Stimulated activated CD8-positive, alpha-beta memory T cell treated with anti-CD3 and anti-CD28 coated beads, Interleukin-12 subunit alpha, Interleukin-12 subunit beta, amount 100 ng/mL, for 24 hours (primary cell): ENCODE measurements at regions not wholly inside any gene's neighbourhood (a gene's known extent, or its start where the extent isn't known, plus 50 kb on each side); places are given as distances from the start of the nearest gene placed in this dataset.

ENCODE experiments used
- DNase-seq: peaks from one replicate; pipeline ENCODE4 v3.0.0-alpha.2; 2020; ENCODE audit errors: extremely low read depth

DNA sequence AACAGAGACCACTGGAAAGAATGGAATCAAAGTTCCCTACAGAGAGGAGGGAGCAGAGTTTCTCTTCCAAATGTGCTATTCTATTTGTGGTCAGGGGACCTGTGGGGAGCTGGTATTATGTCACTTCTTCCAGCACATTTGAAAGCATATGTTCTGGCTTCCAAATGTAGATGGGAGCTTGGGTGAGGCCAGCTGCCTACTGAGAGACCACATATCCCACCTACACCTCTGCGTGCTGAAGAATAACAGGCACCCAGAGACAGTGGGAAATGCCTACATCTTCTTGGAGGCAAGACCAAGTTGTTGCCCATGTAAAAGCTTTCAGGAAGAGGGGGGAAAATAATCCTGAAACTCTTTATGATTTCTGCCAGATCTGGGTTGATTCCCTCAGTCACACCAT, 286.8 kb upstream of the UMPS start:
- no peak for DNase-seq

- no peak for DNase-seq
These were observed 286.2 kb upstream of the UMPS start for GRCh38 chr3:124444075-124444474.

GRCh38 chr3:124444896-124445295, 285.4 kb upstream of the UMPS start:
- DNase-seq = no peak

DNA sequence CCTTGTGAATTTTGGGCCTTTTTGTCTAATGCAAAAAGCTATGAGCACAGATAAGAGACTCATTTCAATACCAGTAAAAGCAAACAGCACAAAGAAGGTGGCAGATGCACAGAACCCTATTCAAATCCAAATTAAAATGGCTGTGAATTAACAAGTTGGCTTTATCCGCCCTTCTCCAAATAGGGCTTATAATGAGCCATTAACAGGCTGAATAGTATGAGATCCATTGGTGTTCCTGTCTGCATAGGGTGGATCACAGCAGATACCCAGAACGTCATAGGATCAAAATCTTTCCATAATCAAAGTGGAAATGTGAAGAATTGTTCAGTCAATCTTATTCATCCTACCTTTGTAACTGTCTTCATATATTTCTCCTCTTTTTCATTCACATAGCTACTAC, 282.4 kb upstream of the UMPS start:
- no peak for DNase-seq

DNA sequence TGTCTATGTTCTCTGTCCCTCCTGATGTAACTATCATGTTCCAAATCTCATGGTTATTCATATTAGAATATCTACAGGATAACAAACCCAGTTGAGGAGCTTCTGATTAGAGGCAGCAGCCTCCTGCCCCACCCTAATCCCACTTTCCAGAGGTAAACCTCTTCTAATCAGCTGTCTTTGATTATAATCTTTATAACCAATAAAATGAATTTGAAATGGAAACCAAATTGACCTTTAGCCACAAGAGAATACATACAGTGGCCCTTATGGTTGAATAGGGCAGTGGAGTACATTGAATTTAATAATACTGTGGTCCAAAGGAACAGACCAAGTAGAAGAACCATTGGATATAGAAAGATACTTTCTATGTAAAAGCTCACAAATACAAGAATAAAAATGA, 281.3 kb upstream of the UMPS start:
- DNase-seq = no peak

DNA sequence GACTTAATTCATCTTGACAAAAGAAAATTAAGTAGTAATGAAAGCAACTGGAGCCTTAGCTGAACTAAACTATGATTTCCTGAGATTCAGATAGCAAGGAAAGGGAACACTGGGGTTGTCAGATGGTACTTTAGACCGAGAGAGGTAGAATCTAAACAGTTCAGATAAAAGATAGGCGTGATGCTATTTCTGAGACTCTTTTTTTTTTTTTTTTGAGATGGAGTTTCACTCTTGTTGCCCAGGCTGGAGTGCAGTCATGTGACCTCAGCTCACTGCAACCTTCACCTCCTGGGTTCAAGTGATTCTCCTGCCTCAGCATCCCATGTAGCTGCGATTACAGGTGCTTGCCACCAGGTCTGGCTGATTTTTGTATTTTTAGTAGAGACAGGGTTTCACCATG, 279.9 kb upstream of the UMPS start:
- no peak for DNase-seq

DNA sequence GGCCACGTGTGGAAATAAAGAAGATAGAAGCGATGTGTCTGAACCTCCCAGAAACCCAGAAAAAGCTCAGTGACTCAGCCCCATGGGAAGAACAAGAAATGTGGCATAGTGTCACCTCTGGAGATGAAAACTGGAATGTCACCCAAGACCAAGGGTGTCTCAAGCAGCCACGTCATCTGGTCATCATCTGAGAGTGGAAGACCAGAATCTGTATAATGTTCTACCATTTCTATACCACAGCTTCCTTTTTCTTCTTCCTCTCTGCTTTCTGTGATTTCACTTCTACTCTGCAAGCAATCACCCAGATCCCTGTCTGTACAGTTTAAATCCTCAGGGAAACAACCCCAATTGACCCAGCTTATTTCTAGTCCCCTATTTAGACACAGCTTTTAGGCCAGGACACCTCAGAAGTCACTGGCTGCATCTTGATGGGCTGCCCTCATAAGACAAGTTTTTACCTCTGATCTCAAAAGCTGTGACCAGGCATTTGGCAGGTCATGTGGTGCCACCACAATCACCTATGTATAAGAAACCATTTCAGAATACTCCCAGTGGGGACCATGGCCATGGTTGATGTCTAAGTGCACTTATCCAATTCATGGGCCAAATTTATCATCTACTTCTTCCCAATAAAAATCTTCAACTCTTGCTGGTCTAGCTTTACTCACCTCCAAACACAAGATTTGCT, 278.5 kb upstream of the UMPS start:
- DNase-seq = no peak

DNA sequence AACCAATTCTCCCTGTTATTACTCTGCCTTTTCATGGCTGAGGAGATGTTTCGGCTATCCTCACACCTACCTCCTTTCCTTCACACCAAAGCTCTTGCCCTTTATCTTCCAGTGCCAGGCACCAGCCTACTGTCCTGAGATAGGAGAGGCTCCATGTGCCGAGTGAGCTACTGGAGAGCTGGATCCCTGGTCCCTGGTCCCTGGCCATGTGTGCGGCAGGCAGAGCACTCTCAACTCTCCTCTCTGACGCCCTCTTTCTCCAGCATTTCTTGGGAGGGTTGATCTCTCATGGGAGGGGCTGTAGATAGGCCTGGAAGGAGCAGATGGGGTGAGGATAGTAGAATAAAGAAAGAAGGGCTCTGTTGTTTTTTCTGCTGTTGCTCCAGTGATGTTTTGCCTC, 277.1 kb upstream of the UMPS start:
- no peak for DNase-seq

GRCh38 chr3:124455891-124456290, 274.4 kb upstream of the UMPS start:
- no peak for DNase-seq

DNA sequence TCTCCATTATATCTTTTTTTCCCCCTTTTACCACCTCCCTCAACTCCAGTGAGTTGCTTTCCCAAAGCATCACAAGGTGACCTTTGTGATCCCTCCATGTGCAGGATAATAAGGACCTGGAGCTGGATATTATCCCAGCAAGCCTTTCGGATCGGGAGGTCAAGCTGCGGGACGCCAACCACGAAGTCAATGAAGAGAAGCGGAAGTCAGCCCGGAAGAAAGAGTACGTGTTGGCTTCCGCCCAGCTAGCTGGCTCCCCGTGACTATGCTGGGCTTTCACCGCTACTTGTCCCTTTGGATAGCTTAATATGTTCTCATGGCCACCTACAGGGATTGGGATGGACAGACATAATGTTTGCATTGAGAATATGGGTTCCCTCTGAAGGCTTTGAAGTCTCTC, 273.7 kb upstream of the UMPS start:
- no peak for DNase-seq

GRCh38 chr3:124459678-124460077, 270.6 kb upstream of the UMPS start:
- no peak for DNase-seq

GRCh38 chr3:124461126-124461525, 269.1 kb upstream of the UMPS start:
- no peak for DNase-seq

DNA sequence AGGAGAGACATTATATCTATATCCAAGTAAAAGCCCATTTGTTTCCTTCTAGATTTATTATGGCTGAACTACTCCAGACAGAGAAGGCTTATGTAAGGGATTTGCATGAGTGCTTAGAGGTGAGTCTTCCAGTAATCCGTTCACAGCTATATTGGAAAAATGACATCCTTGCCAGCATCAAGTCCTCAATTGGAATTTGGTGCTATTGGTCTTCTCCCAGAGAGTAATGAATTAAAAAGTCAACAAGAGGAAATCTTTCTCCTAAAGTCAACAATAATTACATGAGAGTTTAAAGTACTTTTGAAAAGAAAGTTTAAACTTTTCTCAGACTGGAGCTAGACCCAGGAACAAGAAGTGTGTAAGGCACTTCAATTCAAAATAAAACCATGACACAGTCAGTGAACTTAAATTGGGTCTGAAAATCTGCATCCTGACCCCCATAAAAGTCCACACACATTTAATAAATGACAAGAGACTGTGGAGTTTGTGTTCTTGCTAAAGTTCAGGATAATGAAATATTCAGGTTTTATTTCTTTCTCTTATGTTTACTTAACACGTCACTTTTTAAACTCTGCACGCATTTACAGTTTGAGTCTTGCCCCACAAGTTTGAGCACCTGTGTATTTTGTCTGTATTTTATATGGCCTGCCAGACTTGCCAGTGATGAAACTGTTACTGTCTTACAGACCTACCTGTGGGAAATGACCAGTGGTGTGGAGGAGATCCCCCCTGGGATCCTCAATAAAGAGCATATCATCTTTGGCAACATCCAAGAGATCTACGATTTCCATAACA, 268.2 kb upstream of the UMPS start:
- DNase-seq = no peak

DNA sequence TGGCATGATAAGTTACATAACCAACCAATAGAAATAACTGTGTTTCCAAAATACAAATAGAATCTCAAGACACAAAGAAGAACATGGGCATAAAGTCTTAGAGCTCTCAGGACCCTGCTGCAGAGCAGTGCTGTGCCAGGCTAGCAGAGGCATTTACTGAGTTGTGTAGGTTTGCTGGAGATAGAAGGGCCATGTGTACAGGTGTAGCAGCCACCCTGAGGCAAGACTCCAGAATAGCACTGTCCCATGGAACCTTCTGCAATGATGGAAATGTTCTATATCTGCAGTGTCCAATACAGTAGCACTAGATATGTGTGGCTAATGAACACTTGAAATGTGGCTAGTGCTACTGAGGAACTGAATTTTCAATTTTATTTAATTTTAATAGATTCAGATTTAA, 267.0 kb upstream of the UMPS start:
- DNase-seq = no peak

DNA sequence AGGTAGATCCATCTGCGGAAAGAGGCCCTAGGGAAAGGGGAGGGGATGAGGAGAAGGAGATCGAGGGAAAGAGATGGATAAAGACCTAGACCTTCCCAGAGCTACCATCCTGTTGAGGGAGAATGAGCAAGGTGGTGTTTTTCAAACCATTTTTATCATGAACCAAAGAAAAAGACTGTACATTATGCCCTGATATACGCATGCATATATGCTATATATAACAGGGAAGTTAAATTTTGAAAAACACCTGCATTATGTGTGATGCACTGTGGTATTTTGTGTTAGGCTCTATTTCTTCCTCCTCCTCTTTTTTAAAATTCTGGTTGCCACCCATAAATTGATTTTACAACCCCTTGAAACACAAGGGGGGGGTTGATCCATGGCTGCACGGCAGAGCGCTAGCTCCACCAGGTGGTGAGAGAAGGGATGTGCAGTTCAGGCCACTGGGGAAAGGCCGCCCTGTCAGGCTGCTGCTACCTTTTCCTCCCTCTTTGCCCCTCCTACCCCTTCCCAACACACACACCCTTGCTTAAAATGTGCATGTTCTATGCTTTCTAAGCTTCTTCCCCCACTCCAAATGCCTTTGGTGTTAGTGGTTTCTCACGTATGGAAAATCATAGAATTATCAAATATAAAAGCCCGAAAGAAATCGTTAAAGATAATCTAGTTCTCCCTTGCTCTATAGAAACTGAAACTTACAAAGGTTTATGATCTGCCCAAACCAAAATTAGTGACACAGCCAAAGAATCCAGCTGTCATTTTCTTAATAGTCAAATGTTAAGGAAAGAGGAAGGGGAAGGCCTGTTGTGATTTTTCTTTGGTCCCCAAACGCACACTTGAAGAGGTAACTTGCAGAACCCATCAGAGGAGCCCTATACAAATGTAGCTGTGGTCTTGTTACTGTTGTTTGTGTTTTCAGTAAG, 262.0 kb upstream of the UMPS start:
- no peak for DNase-seq

GRCh38 chr3:124469555-124469954, 260.7 kb upstream of the UMPS start:
- no peak for DNase-seq

GRCh38 chr3:124478830-124479229, 251.4 kb upstream of the UMPS start:
- DNase-seq = no peak

- DNase-seq = no peak
These were observed 246.3 kb upstream of the UMPS start for GRCh38 chr3:124483915-124484470.

DNA sequence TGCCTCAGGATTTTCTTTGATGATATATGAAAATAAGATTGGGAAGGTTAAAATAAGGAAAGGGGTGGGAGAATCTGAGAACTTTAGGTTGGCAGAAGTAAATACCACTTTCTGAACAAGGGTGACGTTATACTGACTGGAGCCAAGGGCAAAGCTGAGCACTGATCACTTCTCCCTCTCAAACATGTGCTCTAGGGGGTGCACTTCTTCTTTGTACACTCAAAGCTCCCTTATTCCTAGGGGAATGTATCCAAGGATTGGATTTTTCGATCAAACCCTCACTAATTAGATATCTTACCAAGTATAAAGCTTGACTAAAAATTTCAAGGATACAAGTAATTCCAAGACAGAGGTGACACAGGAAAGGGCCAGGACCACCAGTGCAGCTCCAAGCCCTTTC, 243.9 kb upstream of the UMPS start:
- no peak for DNase-seq

DNA sequence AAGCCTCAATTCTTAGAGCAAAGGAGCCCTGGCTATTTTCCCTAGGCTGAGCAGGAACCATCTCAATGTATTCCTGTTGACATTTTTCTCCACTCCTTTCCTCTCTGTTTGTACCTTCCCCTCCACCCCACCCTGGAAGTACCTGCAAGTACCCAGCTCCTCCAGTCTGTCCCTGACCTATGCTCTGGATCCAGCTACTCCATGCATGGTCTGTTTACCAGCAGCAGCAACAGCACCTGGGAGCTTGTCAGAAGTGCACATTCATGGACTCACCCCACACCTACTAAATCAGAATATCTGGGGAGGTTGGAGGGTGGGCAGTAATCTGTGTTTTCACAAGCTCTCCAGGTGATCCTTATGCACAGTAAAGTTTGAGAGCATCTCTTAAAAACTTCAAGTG, 240.7 kb upstream of the UMPS start:
- DNase-seq = no peak

- DNase-seq = no peak
These were observed 239.2 kb upstream of the UMPS start for GRCh38 chr3:124491098-124491497.

- no peak for DNase-seq
These were observed 238.4 kb upstream of the UMPS start for GRCh38 chr3:124491875-124492274.
